AG04449 (cell line): ENCODE measurements at regions not wholly inside any gene's neighbourhood (a gene's known extent, or its start where the extent isn't known, plus 50 kb on each side); places are given as distances from the start of the nearest gene placed in this dataset.

ENCODE experiments used
- CTCF ChIA-PET: fragments of 350-600 bp; formaldehyde crosslinking; extraction: SDS; loops from one replicate; lab custom pipeline; 2021; ENCODE audit warnings: antibody characterized with exemption; lab: Yijun Ruan, JAX
- POLR2A ChIA-PET: fragments of 400-600, 350-600 bp; formaldehyde crosslinking; extraction: SDS; loops from one replicate; lab custom pipeline; 2020; ENCODE audit warnings: antibody characterized with exemption, inconsistent platforms; lab: Yijun Ruan, JAX
- DNase-seq: peaks from one replicate; pipeline ENCODE4 v3.0.0-alpha.2; 2010; ENCODE audit warnings: low read depth, low spot score
- H3K4me3 ChIP-seq: 2 replicates; pipeline ENCODE4 v1.5.1; 2011; ENCODE audit warnings: low read depth, mild to moderate bottlenecking, control low read depth, low read length
- TF ChIP-seq, protein P1 (sequence below): IDR thresholded peaks from one replicate; pipeline ENCODE4 v1.5.1; 2011; ENCODE audit warnings: mild to moderate bottlenecking, moderate library complexity, low read length, control low read depth, inconsistent platforms; ENCODE audit not compliant: insufficient read depth; ENCODE audit errors: missing control alignments

DNA sequence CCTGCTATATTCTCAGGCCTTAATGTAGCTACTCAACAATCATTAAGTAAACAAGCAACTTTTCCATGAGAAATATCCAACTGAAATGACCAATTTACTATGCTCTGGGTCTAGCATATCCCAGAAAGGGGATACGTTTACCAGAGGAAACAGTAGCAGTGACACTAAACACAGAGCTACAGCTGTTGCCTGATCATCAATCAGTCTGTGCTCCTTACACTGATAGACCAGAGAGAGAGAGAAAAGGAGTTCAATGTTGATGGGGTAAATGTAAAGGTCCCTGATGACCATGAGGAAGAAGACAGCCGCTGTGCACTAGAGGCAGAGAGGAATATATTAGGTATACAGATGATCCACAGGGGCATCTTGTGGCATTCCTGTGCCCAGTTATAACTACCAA, 397.2 kb upstream of the USP15 start:
- TF ChIP-seq, protein P1, sequence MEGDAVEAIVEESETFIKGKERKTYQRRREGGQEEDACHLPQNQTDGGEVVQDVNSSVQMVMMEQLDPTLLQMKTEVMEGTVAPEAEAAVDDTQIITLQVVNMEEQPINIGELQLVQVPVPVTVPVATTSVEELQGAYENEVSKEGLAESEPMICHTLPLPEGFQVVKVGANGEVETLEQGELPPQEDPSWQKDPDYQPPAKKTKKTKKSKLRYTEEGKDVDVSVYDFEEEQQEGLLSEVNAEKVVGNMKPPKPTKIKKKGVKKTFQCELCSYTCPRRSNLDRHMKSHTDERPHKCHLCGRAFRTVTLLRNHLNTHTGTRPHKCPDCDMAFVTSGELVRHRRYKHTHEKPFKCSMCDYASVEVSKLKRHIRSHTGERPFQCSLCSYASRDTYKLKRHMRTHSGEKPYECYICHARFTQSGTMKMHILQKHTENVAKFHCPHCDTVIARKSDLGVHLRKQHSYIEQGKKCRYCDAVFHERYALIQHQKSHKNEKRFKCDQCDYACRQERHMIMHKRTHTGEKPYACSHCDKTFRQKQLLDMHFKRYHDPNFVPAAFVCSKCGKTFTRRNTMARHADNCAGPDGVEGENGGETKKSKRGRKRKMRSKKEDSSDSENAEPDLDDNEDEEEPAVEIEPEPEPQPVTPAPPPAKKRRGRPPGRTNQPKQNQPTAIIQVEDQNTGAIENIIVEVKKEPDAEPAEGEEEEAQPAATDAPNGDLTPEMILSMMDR = no peak

DNA sequence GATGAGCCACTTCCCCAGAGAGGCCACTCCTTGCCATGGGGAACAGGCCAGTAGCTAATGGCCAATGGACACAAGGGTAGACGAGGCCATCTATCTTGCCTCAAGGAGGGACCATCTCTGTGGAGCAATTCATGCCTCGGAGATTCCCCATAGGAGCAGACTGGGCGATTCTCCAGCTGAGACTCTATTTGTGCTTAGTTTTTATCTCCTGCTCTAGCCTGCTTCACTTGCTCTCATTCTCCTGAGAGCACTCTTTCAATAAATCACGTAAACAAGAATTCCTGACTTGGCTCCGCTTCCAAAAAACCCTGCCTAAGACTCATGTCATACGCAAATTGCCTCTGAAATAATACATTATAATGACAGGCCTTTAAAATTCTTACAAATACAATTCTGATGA, 396.4 kb upstream of the USP15 start:
- ChIA-PET POLR2A (no interaction called here), CTCF (no interaction called here)
- TF ChIP-seq, protein P1 = no peak
- no peak for DNase-seq
- no peak overlapping the region for H3K4me3 ChIP-seq

More for the DNA sequence above, 397.2 kb upstream of the USP15 start:
- no peak overlapping the region for H3K4me3 ChIP-seq
- CTCF ChIA-PET = no interaction called here
- no peak for DNase-seq
- POLR2A ChIA-PET = no interaction called here

DNA sequence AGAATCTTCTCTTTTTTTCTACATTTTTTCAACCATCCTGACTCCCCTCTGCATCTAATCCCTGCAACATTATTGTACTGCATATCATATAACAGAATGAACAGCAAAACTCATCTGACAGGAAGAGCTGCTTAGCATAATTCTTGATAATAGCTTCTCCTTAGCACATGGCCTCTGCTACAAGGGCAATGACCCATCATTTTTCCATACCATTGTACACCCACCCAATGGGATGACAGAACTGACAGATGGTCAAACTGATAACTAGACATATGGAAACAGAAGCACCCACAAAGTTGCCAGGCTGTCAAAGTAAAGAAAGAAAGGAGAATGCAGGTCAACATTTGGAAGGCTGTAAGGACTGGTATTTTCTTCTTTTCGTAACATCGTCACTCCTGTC, 390.4 kb upstream of the USP15 start:
- CTCF ChIA-PET = no interaction called here
- TF ChIP-seq, protein P1 = no peak
- POLR2A ChIA-PET = no interaction called here
- no peak overlapping the region for H3K4me3 ChIP-seq
- DNase-seq = no peak

DNA sequence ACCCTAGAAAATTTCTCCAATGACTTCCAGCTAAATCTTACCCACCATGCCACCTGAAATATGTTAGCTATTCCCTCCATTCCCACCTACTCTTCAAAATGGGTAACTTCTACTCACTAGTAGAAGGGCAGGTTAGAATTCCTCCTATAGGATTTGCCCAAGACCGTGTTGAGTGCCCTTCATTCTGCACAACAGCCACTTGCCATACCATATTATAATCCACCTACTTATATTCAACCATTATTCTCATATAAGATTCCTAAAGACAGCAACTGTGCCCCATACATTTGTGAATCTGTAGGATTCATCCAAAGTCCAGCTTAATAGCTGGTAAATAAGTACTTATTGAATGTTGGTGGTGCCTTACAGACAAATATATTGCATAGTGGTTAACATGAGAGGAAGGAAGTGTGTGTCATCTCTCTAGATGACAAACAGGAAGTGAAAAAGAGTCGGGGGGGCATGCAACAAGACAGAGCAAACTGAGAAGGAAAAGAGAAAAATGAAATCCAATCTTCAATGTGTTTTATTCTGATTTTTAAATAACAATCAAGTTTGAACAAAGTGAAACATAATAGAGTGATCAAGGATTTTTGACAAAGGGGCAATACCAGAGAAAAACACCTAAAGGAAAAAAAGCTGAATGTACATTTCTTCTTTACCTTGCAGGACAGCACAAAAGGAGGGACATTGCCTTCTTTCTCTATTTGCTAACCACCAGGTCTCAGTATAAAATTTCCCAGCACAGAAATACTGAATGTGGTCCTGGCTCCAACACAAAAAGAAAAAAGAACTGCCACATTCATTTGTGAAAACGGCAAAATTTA, 389.3 kb upstream of the USP15 start:
- ChIA-PET CTCF (no interaction called here), POLR2A (no interaction called here)
- H3K4me3 ChIP-seq = no peak overlapping the region
- no peak for DNase-seq
- TF ChIP-seq, protein P1 = no peak

DNA sequence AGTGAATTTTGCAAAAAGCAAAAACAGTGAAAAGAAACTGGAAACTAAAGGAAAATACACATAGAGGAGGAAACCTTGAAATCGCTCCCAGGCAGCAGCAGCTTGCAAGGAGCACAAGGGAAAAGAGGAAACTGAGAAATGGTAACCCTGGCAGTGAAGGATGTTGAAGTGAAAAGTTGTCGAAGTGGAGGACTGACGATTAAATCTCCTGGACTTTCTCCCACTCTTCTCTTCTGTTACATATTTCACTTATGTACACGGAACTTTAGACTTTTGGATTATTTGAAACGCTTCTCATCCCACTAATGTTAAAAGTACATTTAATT, 388.8 kb upstream of the USP15 start:
- no peak for DNase-seq
- TF ChIP-seq, protein P1 = no peak
- POLR2A ChIA-PET = no interaction called here
- H3K4me3 ChIP-seq = no peak overlapping the region
- CTCF ChIA-PET = no interaction called here

DNA sequence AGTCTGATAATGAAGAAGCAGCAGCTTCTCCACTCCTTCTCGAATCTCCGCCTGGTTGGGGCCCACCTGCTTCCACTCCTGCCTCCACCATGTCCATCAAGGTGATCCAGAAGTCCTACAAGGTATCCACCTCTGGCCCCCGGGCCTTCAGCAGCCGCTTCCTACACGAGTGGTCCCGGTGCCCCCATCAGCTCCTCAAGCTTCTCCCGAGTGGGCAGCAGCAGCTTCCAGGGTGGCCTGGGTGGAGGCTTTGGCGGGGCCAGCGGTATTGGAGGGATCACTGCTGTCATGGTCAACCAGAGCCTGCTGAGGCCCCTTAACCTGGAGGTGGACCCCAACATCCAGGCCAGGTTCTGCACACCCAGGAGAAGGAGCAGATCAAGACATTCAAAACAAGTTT, 381.0 kb upstream of the USP15 start:
- CTCF ChIA-PET = no interaction called here
- no peak for DNase-seq
- TF ChIP-seq, protein P1 = no peak
- H3K4me3 ChIP-seq = no peak overlapping the region
- POLR2A ChIA-PET = no interaction called here
